Transverse colon (tissue), 4 donors: ENCODE measurements at regions not wholly inside any gene's neighbourhood (a gene's known extent, or its start where the extent isn't known, plus 50 kb on each side); places are given as distances from the start of the nearest gene placed in this dataset.

Source experiments
- DNase-seq: peaks from one replicate; pipeline ENCODE4 v3.0.0-alpha.2; 2019
- H3K27ac ChIP-seq, 4 donors: fragments of 200-600 bp; sonication (generic); 2 replicates each; pipeline ENCODE4 v1.5.1; 2016 to 2018; ENCODE audit warnings: inconsistent platforms in 4 of 4
- H3K27me3 ChIP-seq: fragments of 200-600 bp; sonication (generic); 2 replicates; pipeline ENCODE4 v1.5.1; 2017; ENCODE audit warnings: inconsistent platforms
- H3K36me3 ChIP-seq, 4 donors: fragments of 200-600 bp; sonication (generic); 2 replicates each; pipeline ENCODE4 v1.5.1; 2017 to 2019; ENCODE audit warnings: inconsistent platforms in 4 of 4
- H3K4me1 ChIP-seq, 4 donors: fragments of 200-600 bp; sonication (generic); 2 replicates each; pipeline ENCODE4 v1.5.1; 2017 to 2020; ENCODE audit warnings: inconsistent platforms in 4 of 4
- H3K4me3 ChIP-seq, 4 donors: fragments of 200-600 bp; sonication (generic); 1 replicate in 1 of 4; 2 replicates in 3 of 4; pipeline versions ENCODE4 v1.5.1 to v1.6.1; 2017 to 2019; ENCODE audit warnings: inconsistent platforms in 4 of 4
- H3K9me3 ChIP-seq, 2 donors: fragments of 200-600 bp; sonication (generic); 2 replicates each; pipeline ENCODE4 v1.5.1; 2017 to 2019; ENCODE audit warnings: inconsistent platforms in 2 of 2
- EP300 ChIP-seq: sonication (generic); formaldehyde crosslinking; IDR thresholded peaks from one replicate; pipeline ENCODE4 v1.6.1; 2017; ENCODE audit warnings: antibody characterized with exemption, low read depth
- POLR2A ChIP-seq: fragments of 450-650 bp; IDR thresholded peaks from one replicate; pipeline ENCODE4 v1.6.1; 2016; ENCODE audit warnings: antibody characterized with exemption, mild to moderate bottlenecking, moderate library complexity
- POLR2AphosphoS5 ChIP-seq, 3 donors: sonication (generic); formaldehyde crosslinking; IDR thresholded peaks; one replicate each; pipeline ENCODE4 v1.6.1; 2016; ENCODE audit warnings: antibody characterized with exemption in 3 of 3
- WGBS, 2 donors: methylation state at CpG; one replicate each; pipeline ENCODE4 v1.1.5; 2018; ENCODE audit warnings: low coverage in 1 of 2; 5-methylcytosine and 5-hydroxymethylcytosine counted together
- in situ Hi-C, 4 donors: fragments of 200-750 bp; cut with MboI; loops; one replicate each; pipeline versions ENCODE4 v1.15.0 to v1.15.1; 2017; ENCODE audit warnings: low sequenced_read_pairs in 3 of 4, low pct_ligation_motif_present in 1 of 4, low pct_unique_long_range_greater_than_20kb in 1 of 4
- intact Hi-C: fragments of 100-400 bp; cut with DNase I; formaldehyde crosslinking; loops from one replicate; pipeline ENCODE4 v1.15.1; 2023; ENCODE audit warnings: low total_unique reads
- TF ChIP-seq, protein P1 (sequence below), 5 experiments: fragments of 200-600 bp in 3 of 5; fragments of 450-650 bp in 2 of 5; sonication (generic) in 3 of 5; IDR thresholded peaks; 1 replicate in 2 of 5; 2 replicates in 3 of 5; pipeline ENCODE4 v1.5.1; 2016 to 2017; ENCODE audit warnings: antibody characterized with exemption in 5 of 5, inconsistent platforms in 3 of 5, mild to moderate bottlenecking in 2 of 5, moderate library complexity in 1 of 5

DNA sequence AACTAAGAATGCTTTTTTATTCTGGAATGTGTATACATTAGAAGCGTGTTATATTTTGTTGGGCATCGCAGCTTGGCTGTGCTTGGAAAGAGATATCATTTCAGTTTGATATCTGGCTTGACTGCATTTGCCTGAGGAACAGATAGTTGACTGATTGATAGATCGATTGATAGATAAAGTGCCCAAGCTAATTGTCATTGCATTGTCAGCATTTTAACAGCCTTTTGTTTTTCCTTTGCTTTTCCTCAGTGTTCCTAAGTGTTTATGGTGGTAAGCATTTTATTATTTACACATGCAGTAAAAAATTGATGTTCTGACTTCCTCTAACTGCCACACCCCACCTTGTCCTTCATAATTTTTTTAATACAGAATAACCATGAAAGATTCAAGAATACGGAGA lies 180.9 kb upstream of the GRIK2 start:
- H3K36me3 ChIP-seq, result no peaks in the 10 kb centered on the region
- WGBS, 2 donors, result 66 to 73% methylated on average over 4 of the region's 4 CpGs
- in situ Hi-C loops (no loop called here), intact Hi-C loops (no loop called here)
- TF ChIP-seq POLR2A (no peak), EP300 (no peak), POLR2AphosphoS5 (IDR thresholded peaks at IDR 0.05) (no peak)
- TF ChIP-seq, protein P1, sequence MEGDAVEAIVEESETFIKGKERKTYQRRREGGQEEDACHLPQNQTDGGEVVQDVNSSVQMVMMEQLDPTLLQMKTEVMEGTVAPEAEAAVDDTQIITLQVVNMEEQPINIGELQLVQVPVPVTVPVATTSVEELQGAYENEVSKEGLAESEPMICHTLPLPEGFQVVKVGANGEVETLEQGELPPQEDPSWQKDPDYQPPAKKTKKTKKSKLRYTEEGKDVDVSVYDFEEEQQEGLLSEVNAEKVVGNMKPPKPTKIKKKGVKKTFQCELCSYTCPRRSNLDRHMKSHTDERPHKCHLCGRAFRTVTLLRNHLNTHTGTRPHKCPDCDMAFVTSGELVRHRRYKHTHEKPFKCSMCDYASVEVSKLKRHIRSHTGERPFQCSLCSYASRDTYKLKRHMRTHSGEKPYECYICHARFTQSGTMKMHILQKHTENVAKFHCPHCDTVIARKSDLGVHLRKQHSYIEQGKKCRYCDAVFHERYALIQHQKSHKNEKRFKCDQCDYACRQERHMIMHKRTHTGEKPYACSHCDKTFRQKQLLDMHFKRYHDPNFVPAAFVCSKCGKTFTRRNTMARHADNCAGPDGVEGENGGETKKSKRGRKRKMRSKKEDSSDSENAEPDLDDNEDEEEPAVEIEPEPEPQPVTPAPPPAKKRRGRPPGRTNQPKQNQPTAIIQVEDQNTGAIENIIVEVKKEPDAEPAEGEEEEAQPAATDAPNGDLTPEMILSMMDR (IDR thresholded peaks at IDR 0.05), result no peak
- H3K4me3 ChIP-seq, result no peak overlapping the region
- H3K4me1 ChIP-seq, result peaks cover 0 to 7% (median 1%) of the 10 kb centered on the region in 4 donors
- H3K9me3 ChIP-seq, result no peaks in the 10 kb centered on the region
- H3K27ac ChIP-seq, result no peak overlapping the region
- no peaks in the 10 kb centered on the region for H3K27me3 ChIP-seq
- DNase-seq, result no peak

DNA sequence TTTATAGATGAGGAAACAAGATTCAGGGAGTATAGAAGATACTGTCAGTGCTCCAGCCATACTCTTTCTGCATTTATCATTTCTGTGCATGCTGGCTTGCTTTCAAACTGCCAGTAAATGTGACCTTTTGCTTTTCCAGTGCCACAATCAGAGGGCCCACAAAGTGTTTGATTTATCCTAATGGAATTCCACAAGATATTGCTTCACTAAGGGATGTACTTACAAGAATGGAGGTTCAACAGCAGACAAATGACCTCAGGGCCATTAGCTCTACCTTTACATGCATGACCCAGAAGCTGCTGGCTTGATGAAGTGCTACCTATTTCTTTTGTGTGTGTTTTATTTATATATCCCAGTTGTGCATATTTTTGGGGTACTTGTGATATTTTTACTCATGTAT lies 171.5 kb upstream of the GRIK2 start:
- TF ChIP-seq POLR2AphosphoS5 (IDR thresholded peaks at IDR 0.05) (no peak), POLR2A (no peak), EP300 (no peak)
- TF ChIP-seq, protein P1 (IDR thresholded peaks at IDR 0.05), result no peak
- Histone ChIP-seq H3K27me3 (no peaks in the 10 kb centered on the region), H3K9me3 (peaks cover 2 to 13% of the 10 kb centered on the region in 2 donors), H3K4me1 (no peaks in the 10 kb centered on the region), H3K27ac (no peak overlapping the region), H3K4me3 (no peak overlapping the region), H3K36me3 (no peaks in the 10 kb centered on the region)
- in situ Hi-C loops (no loop called here), intact Hi-C loops (no loop called here)
- DNase-seq, result no peak

DNA sequence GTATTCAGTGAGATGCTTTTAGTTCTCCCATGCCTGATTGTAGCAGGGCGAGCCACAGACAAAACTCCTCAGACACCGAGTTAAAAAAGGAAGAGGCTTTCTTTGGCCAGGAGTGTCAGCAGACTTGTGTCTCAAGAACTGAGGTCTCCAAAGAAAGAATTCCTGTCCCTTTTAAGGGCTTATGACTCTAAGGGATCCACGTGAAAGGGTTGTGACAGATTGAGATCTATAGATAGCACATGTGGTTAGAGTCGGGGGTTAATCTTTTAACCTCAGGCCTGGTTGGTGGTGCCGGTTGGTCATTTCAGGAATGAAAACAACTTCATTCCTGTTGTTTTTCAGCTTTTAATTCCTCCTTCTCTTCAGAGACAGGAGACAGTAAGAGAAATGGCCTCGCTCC lies 168.8 kb upstream of the GRIK2 start:
- Histone ChIP-seq H3K36me3 (no peaks in the 10 kb centered on the region), H3K27ac (no peak overlapping the region), H3K4me1 (no peaks in the 10 kb centered on the region), H3K9me3 (peaks cover 2 to 13% of the 10 kb centered on the region in 2 donors), H3K4me3 (no peak overlapping the region), H3K27me3 (no peaks in the 10 kb centered on the region)
- 70 to 84% methylated on average over 2 to 6 of the region's 6 CpGs for WGBS, 2 donors
- DNase-seq, result no peak
- TF ChIP-seq, protein P1 (IDR thresholded peaks at IDR 0.05), result no peak
- TF ChIP-seq EP300 (no peak), POLR2A (no peak), POLR2AphosphoS5 (IDR thresholded peaks at IDR 0.05) (no peak)
- intact Hi-C loops (no loop called here), in situ Hi-C loops (no loop called here)

DNA sequence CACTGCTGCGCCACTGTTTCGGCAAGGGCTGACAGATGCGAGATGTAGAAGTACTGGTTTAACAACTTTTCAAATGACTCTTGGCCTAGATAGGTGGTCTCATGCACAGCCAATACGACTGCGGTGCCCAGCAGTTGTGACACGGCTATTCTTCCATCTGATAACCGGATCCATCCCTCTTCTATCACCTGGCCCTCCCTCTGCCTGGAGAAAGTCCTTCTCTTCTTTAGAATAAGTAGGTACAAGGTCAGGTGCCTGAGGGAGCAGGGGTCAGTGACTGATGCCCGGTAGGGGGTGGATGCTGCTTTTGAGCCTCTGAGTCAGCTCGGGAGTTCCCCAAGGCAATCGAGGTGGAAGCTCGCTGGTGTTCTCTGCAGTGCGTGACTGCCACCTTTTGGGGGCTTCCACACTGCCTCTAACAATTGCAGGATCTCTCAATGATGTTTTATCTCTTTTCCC lies 166.8 kb upstream of the GRIK2 start:
- in situ Hi-C loops, result no loop called here
- Histone ChIP-seq H3K27me3 (no peaks in the 10 kb centered on the region), H3K27ac (no peak overlapping the region), H3K9me3 (peaks cover 2 to 13% of the 10 kb centered on the region in 2 donors), H3K4me3 (no peak overlapping the region), H3K4me1 (no peaks in the 10 kb centered on the region), H3K36me3 (no peaks in the 10 kb centered on the region)
- intact Hi-C loops, result no loop called here
- no peak for DNase-seq
- TF ChIP-seq, protein P1 (IDR thresholded peaks at IDR 0.05), result peak in 1 of 5 experiments; percentile 17
- TF ChIP-seq POLR2AphosphoS5 (IDR thresholded peaks at IDR 0.05), result no peak
- 74% methylated on average over 12 of the region's 12 CpGs; no CpG with 5 or more reads in 1 of the 2 donors for WGBS, 2 donors
